Activated CD4-positive, CD25-positive, alpha-beta regulatory T cell treated with anti-CD3 and anti-CD28 coated beads, Interleukin-2, amount 50 U/mL, for 24 hours (primary cell): ENCODE measurements at regions not wholly inside any gene's neighbourhood (a gene's known extent, or its start where the extent isn't known, plus 50 kb on each side); places are given as distances from the start of the nearest gene placed in this dataset.
"Not testable (repeated sequence)": the region's sequence is repeated elsewhere in the genome, so short reads cannot be mapped to it uniquely, and the experiment has no call there.

Source experiments
- ATAC-seq, 2 donors: fragments of 150-1000 bp; cut with Tn5 transposase; one replicate each; pipeline ENCODE4 v1.10.0; 2021; ENCODE audit warnings: mild to moderate bottlenecking in 1 of 2, moderate library complexity in 1 of 2

DNA sequence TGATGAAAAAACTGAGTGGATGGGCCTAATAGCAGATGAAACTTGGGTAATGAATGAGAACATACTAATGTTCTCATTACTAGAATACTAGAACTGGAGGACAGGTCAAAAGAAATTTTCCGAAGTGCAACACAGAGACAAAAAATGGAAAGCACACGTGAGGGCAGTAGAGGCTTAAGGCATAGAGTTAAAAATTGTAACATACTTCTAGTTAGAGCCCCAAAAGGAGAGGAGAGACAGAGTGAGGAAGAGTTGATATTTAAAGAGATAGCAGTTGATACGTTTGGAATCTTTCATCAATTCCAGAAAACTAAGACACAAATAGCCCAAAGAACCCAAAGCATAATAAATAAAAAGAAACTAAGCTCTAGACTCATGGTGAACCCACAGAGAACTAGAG is 327.9 kb downstream of the SQOR start:
- ATAC-seq: no peak

DNA sequence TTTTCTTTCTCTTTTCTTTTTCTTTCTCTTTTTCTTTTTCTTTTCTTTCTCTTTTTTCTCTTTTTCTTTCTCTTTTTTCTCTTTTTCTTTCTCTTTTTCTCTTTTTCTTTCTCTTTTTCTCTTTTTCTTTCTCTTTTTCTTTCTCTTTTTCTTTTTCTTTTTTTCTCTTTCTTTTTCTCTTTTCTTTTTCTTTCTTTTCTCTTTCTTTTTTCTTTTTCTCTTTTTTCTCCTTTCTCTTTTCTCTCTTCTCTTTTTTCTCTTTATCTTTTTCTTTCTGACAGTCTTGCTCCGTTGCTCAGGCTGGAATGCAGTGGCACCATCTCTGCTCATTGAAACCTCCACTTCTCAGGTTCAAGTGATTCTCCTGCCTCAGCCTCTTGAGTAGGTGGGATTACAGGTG is 335.7 kb downstream of the SQOR start:
- ATAC-seq: no peak

GRCh38 chr15:45980366-45980765 is 345.5 kb downstream of the SQOR start:
- no peak for ATAC-seq

GRCh38 chr15:45981625-45982024 is 346.8 kb downstream of the SQOR start:
- ATAC-seq: no peak

- ATAC-seq: no peak
These were observed 357.0 kb downstream of the SQOR start for GRCh38 chr15:45991863-45992262.

GRCh38 chr15:45993072-45993471 is 358.2 kb downstream of the SQOR start:
- no peak for ATAC-seq

DNA sequence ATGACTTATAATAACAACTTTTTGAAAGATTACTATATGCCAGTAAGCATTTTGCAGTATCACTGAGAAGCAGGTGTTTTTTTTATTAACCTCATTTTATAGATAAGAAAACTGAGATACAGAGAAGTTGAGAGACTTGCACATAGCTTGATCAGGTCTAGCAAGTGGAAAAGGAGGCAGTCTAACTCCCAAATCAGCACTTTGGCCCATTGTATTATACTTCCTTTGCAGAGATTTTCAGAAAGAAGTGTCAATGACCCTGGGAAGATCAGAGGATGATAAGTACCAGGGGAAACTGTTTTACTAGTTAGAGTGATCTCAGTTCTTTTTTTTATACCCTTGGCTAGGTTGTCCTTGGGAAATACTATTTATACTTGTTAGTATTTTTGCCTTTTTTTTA is 358.7 kb downstream of the SQOR start:
- no peak for ATAC-seq

DNA sequence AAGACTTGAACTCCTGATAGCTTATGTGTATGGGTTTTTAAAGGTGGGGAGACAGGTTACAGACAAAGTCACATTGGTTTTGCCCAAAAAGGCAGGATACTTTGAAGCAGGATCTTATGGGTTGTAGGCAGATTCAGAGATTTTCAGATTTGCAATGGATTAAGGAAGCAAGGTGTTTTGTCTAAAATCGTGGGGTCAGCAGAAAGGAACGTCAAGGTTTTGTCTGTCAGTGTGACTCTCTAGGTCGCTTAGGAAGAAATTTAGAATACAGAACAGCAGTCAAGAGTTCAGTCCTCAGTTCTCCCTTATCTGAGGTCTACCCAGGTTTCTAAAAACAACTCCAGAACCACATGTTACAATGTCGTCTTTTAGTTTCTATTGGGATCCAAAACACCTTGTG is 361.0 kb downstream of the SQOR start:
- no peak for ATAC-seq

GRCh38 chr15:46014532-46014931 is 379.7 kb downstream of the SQOR start:
- ATAC-seq: no peak

GRCh38 chr15:46034755-46035154 is 399.9 kb downstream of the SQOR start:
- ATAC-seq: no peak

- no peak for ATAC-seq
These were observed 404.9 kb downstream of the SQOR start for GRCh38 chr15:46039703-46040102.

DNA sequence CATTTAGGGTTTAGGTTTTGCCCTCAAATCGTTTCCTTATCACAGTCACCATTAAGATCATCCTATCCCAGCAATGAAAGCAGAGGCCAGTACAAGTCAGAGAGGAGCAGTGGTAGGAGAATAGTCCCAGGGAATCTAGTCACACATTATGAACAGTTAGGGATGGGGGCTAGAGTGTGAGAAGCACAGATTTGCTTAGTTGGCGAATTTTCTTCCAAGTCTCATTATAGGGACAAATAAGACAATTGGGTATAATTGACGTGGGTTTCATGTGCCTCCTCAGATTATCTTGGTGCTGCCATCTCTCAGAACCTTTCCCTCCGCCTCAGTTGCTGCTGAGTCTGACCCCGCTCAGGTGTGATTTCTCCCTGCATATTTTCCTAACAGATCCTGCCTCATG is 407.1 kb downstream of the SQOR start:
- ATAC-seq: no peak

DNA sequence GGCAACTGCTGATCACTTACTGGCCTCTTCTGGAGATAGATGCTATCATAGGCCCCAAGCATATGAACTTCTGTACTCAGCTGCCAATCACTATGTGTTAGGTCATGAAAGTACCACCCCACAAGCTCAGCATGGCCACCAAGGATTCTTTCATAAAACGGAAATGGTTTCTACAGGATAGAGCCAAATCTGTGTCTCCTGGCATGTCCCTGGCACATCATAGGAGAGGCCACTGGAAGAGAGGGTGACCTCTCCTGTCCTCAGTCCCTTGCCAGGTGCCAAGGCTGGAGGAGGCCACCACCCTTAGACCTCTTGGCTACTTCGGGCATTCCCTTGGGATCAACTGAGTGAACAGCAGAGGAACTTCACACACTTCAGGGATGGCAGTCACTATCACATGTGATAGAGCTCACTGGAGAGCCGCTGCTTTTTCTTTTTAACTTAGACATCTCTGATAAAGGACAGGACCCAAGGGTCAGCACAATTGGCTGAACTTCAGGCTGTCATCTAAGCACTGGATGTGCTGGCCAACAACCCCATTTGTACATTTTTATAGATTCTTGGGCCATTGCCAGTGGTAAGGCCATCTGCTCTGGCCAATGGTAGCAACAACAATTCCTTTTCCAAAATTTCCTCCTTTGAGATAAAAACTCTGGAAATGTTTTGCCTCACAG is 425.2 kb downstream of the SQOR start:
- no peak for ATAC-seq

DNA sequence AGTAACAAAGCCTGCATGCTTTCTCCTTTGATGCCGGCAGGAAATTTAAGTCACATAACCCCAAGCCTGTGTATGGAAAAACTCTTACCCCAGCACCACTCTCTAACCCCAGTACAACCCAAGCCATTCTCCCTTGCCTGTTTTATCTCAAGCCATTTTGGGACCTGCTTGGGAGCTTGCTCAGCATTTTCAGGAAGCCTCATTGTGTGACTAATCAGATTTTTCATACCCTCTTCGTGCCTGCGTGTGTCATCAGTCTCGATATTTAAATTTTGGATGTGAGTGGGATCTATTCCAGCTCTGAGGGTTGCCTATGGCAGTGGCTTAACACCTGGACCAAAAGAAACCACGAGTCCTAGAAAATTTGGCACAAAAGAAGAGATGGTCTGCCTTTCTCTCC is 426.2 kb downstream of the SQOR start:
- no peak for ATAC-seq

- no peak for ATAC-seq
These were observed 442.4 kb downstream of the SQOR start for GRCh38 chr15:46077220-46077619.

GRCh38 chr15:46079046-46079445 is 444.2 kb downstream of the SQOR start:
- ATAC-seq: no peak

DNA sequence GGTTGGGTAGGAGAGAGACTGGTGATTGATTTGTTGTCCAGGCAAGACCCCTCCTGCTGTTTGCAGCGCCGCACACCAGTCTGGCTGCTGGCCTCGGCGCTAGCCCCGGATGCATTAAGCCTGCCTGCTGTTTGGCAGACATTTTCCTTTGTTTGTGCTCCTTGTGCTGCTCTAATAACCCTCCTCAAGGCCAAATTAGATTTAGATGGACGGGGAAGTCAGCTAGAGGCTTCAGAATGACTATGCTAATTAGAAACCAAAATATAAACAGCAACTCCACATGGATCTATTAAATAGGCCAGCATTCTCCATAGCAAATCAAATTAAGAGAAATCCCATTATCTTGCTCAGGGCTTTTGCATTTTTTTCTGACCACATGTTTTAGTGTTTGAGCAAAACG is 445.2 kb downstream of the SQOR start:
- ATAC-seq: no peak

DNA sequence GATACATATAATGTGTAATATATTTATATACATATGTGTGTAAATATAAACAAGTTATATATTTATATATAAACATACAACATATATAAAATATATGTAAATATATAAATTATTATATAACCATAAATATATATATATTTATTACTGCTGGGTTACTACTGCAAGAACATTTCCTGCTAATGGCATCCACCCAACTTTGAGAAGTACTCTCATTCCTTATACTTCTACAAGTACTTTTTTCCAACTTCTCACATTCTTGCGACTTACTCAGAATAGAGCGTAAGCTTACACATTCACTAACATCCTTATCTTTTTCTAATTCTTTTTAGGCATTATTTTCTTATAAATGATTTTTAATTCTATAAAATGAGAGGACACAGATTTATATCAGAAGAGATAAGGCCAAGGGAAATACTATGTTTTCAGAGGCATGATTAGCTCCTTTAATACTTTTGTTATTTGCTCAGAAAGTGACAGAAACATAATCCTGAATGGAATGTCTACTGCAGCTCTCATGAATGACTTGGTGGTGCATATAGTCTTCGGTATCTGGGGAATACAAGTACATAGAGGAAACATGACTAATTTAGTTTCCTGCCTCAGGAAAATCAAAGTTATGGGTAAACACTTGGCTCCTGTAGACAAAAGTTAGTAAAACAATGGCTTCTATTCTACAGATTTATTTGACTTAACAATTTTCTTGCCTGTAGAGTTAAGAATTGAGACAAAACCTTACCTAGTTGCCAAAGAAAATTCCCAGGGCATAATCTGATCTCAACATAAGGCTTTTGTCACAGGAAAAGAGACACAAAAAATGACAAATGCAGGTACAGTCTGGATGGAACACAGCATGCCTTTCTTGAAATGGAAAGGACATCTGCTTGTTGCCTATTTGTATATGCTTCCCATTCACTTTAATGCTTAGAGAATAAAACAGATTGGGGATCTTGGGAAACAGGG is 453.9 kb downstream of the SQOR start:
- no peak for ATAC-seq

- no peak for ATAC-seq
These were observed 454.7 kb downstream of the SQOR start for GRCh38 chr15:46089467-46089935.

DNA sequence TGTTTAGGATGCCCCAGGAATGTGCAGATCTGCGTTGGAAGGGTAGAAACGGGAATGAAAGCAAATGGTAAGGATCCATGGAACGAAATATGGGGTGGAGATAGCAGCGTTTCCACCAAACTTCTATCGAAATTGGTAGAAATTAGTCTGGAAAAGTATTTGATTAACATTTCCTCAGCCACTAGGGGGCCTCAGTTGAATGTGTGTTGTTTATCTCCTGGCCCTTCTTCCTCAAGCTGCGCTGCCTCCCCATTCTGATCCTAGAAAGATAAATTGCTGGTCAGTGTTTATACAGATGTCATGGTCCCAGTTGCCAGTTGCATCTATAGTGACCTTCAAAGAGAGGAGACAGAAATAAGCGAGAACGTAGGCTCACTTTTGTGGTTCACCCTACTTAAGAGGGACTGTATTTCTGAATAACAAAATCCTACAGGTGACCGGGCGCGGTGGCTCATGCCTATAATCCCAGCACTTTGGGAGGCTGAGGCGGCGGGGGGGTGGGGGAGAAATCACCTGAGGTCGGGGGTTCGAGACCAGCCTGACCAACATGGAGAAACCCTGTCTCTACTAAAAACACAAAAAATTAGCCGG is 457.1 kb downstream of the SQOR start:
- ATAC-seq: no peak

DNA sequence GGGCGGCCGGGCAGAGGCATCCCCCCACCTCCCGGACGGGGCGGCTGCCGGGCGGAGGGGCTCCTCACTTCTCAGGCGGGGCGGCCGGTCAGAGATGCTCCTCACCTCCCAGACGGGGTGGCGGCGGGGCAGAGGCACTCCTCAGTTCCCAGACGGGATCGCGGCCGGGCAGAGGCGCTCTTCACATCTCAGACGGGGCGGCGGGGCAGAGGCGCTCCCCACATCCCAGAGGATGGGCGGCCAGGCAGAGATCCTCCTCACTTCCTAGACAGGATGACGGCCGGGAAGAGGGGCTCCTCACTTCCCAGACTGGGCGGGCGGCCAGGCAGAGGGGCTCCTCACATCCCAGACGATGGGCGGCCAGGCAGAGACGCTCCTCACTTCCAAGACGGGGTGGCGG is 463.2 kb downstream of the SQOR start:
- ATAC-seq: not testable (repeated sequence)

DNA sequence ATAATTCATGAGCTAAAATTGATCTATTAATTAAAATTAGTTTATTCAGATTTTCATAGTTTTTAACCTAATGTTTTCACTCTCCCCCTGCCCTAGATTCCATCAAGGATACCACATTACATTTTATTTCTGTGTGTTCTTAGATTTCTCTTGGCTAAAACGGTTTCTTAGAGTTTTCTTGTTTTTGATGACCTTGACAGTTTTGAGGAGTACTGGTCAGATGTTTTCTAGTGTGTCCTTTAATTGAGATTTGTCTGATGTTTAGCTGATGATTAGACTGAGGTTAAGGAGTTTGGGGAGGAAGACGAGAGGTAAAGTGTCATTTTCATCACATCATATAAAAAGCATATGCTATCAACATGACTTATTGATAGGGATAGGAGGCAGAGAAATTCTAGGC is 475.9 kb downstream of the SQOR start:
- no peak for ATAC-seq

DNA sequence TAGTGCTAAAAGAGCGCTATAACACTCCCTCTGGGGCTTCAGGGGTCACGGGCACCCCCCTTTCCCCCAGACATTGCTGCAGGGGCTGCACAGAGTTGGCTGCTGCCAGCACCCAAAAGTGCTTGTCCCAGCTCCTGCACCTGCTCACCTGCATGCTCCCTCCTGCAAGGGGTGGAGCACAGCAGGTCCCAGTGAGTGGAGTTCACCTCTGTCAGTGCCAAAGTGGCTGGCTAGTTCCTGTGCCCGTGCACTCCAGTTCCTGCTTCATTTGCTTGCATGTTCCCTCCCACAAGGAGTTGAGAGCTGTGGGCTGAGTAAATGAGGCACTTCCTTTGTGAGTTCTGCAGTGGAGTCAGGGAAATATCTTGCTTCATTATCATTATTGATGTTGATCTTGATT is 476.9 kb downstream of the SQOR start:
- ATAC-seq: no peak

GRCh38 chr15:46117071-46117470 is 482.2 kb downstream of the SQOR start:
- ATAC-seq: no peak
